ENCODE measurements at regions not wholly inside any gene's neighbourhood (a gene's known extent, or its start where the extent isn't known, plus 50 kb on each side); places are given as distances from the start of the nearest gene placed in this dataset.
"Not testable (repeated sequence)": the region's sequence is repeated elsewhere in the genome, so short reads cannot be mapped to it uniquely, and the experiment has no call there.

GRCh38 chr19:27859689-27860088, 1353.3 kb downstream of the UQCRFS1 start:
- WGBS, 3 donors = 83 to 85% (median 84%) methylated on average over 6 of the region's 6 CpGs
- no peak overlapping the region for H3K27ac ChIP-seq (ENCODE audit: low read depth, low read length)

GRCh38 chr19:27858981-27859581, 1353.9 kb downstream of the UQCRFS1 start:
- no peak overlapping the region for H3K27ac ChIP-seq (ENCODE audit: low read depth, low read length)
- 75 to 85% (median 83%) methylated on average over 7 of the region's 7 CpGs for WGBS, 3 donors

GRCh38 chr19:27852931-27853330, 1360.0 kb downstream of the UQCRFS1 start:
- 76 to 89% (median 79%) methylated on average over 7 of the region's 7 CpGs for WGBS, 3 donors
- not testable (repeated sequence) for H3K27ac ChIP-seq (ENCODE audit: low read depth, low read length)

GRCh38 chr19:27851543-27852060, 1361.3 kb downstream of the UQCRFS1 start:
- 83 to 90% (median 86%) methylated on average over 14 of the region's 14 CpGs for WGBS, 3 donors
- H3K27ac ChIP-seq (ENCODE audit: low read depth, low read length) = no peak overlapping the region

GRCh38 chr19:27851002-27851481, 1361.9 kb downstream of the UQCRFS1 start:
- H3K27ac ChIP-seq (ENCODE audit: low read depth, low read length) = no peak overlapping the region
- 96 to 97% (median 97%) methylated on average over 30 of the region's 30 CpGs for WGBS, 3 donors

- 69 to 78% (median 70%) methylated on average over 5 of the region's 5 CpGs for WGBS, 3 donors
- no peak overlapping the region for H3K27ac ChIP-seq (ENCODE audit: low read depth, low read length)
Observed at GRCh38 chr19:27846944-27847343, 1366.0 kb downstream of the UQCRFS1 start.

GRCh38 chr19:27844261-27844660, 1368.7 kb downstream of the UQCRFS1 start:
- no peak overlapping the region for H3K27ac ChIP-seq (ENCODE audit: low read depth, low read length)
- WGBS, 3 donors = 72 to 89% (median 84%) methylated on average over 6 of the region's 6 CpGs

GRCh38 chr19:27843861-27844260, 1369.1 kb downstream of the UQCRFS1 start:
- WGBS, 3 donors = 89 to 96% (median 93%) methylated on average over 3 of the region's 3 CpGs
- no peak overlapping the region for H3K27ac ChIP-seq (ENCODE audit: low read depth, low read length)

GRCh38 chr19:27833031-27833430, 1379.9 kb downstream of the UQCRFS1 start:
- WGBS, 3 donors = 0 to 95% (median 1%) methylated on average over 1 of the region's 1 CpG
- H3K27ac ChIP-seq (ENCODE audit: low read depth, low read length) = no peak overlapping the region

- no peak overlapping the region for H3K27ac ChIP-seq (ENCODE audit: low read depth, low read length)
- 80 to 85% (median 83%) methylated on average over 3 of the region's 3 CpGs for WGBS, 3 donors
Observed at GRCh38 chr19:27828829-27829228, 1384.1 kb downstream of the UQCRFS1 start.

- H3K27ac ChIP-seq (ENCODE audit: low read depth, low read length) = no peak overlapping the region
- 77 to 81% (median 78%) methylated on average over 3 of the region's 3 CpGs for WGBS, 3 donors
Observed at GRCh38 chr19:27824108-27824507, 1388.8 kb downstream of the UQCRFS1 start.

GRCh38 chr19:27822336-27822735, 1390.6 kb downstream of the UQCRFS1 start:
- WGBS, 3 donors = 45 to 72% (median 69%) methylated on average over 1 to 2 of the region's 2 CpGs
- H3K27ac ChIP-seq (ENCODE audit: low read depth, low read length) = no peak overlapping the region

- no peak overlapping the region for H3K27ac ChIP-seq (ENCODE audit: low read depth, low read length)
Observed at GRCh38 chr19:27821418-27822018, 1391.4 kb downstream of the UQCRFS1 start.

GRCh38 chr19:27815985-27816384, 1397.0 kb downstream of the UQCRFS1 start:
- 73 to 93% (median 76%) methylated on average over 1 of the region's 1 CpG for WGBS, 3 donors

GRCh38 chr19:27814834-27815233, 1398.1 kb downstream of the UQCRFS1 start:
- 75 to 90% (median 88%) methylated on average over 4 of the region's 4 CpGs for WGBS, 3 donors
- not testable (repeated sequence) for H3K27ac ChIP-seq (ENCODE audit: low read depth, low read length)

More at GRCh38 chr19:27815985-27816384, 1397.0 kb downstream of the UQCRFS1 start:
- H3K27ac ChIP-seq (ENCODE audit: low read depth, low read length) = no peak overlapping the region

GRCh38 chr19:27814274-27814673, 1398.7 kb downstream of the UQCRFS1 start:
- WGBS, 3 donors = 90 to 94% (median 90%) methylated on average over 3 of the region's 3 CpGs
- not testable (repeated sequence) for H3K27ac ChIP-seq (ENCODE audit: low read depth, low read length)

- 92 to 96% (median 93%) methylated on average over 16 to 17 of the region's 17 CpGs for WGBS, 3 donors
- no peak overlapping the region for H3K27ac ChIP-seq (ENCODE audit: low read depth, low read length)
Observed at GRCh38 chr19:27806471-27807070, 1406.4 kb downstream of the UQCRFS1 start.

- H3K27ac ChIP-seq (ENCODE audit: low read depth, low read length) = no peak overlapping the region
- 95 to 98% (median 96%) methylated on average over 18 to 19 of the region's 19 CpGs for WGBS, 3 donors
Observed at GRCh38 chr19:27805848-27806247, 1407.1 kb downstream of the UQCRFS1 start.

- not testable (repeated sequence) for H3K27ac ChIP-seq (ENCODE audit: low read depth, low read length)
- WGBS, 3 donors = 53 to 73% (median 63%) methylated on average over 15 of the region's 15 CpGs
Observed at GRCh38 chr19:27802293-27802692, 1410.7 kb downstream of the UQCRFS1 start.
